ENCODE measurements at regions not wholly inside any gene's neighbourhood (a gene's known extent, or its start where the extent isn't known, plus 50 kb on each side); places are given as distances from the start of the nearest gene placed in this dataset.

GRCh38 chr4:1503583-1504471 lies 97.6 kb upstream of the NKX1-1 start:
- no peak overlapping the region for H3K4me3 ChIP-seq (ENCODE audit: low read length)
- DNase-seq (ENCODE audit: low read depth, low spot score): no peak

DNA sequence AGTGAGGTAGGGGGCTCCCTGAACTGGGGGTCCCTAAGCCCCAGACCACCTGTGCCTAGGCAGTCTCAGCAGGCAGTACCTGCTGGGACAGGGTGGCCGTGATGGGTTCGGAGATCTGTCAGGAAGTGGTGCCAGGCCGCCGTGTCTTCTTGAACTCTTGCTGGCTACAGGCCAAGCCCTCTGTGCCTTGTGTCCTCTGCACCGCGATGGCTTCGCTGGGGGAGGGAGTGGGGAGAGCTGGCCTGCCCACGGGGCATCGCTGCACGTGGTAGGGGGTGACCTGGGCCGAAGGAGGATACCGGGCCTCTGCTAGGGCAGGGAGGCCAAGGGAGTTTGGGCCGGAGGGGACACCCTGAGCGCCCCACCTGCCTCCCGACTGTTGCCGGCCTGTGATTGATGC lies 96.7 kb upstream of the NKX1-1 start:
- H3K4me3 ChIP-seq (ENCODE audit: low read length): no peak overlapping the region
- DNase-seq (ENCODE audit: low read depth, low spot score): no peak

DNA sequence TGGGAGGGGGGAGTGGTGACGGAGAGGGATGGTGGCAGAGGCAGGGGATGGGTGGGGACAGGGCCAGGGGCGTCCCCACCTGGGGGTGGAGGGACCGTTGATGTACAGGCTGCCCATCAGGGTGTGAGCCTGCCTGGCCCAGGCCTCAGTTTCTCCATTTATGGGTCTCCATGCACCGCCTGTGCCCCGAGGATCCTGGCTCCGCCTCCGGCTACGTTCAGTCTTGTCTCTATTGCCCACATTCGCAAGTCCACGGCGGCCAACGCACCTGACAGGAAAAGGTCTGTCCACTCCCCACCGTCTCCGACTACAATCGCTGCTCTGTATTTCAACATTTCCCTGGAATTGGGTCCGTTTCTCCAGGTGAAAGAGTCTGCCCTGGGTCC lies 96.3 kb upstream of the NKX1-1 start:
- H3K4me3 ChIP-seq (ENCODE audit: low read length): no peak overlapping the region
- DNase-seq (ENCODE audit: low read depth, low spot score): no peak

- no peak for DNase-seq (ENCODE audit: low read depth, low spot score)
- H3K4me3 ChIP-seq (ENCODE audit: low read length): no peak overlapping the region
Measured at GRCh38 chr4:1501754-1502500, 95.7 kb upstream of the NKX1-1 start.

- H3K4me3 ChIP-seq (ENCODE audit: low read length): no peak overlapping the region
- DNase-seq (ENCODE audit: low read depth, low spot score): no peak
Measured at GRCh38 chr4:1500966-1501753, 94.9 kb upstream of the NKX1-1 start.

GRCh38 chr4:1500231-1500965 lies 94.2 kb upstream of the NKX1-1 start:
- DNase-seq (ENCODE audit: low read depth, low spot score): no peak
- H3K4me3 ChIP-seq (ENCODE audit: low read length): no peak overlapping the region

GRCh38 chr4:1499465-1499864 lies 93.2 kb upstream of the NKX1-1 start:
- DNase-seq (ENCODE audit: low read depth, low spot score): no peak
- H3K4me3 ChIP-seq (ENCODE audit: low read length): no peak overlapping the region

DNA sequence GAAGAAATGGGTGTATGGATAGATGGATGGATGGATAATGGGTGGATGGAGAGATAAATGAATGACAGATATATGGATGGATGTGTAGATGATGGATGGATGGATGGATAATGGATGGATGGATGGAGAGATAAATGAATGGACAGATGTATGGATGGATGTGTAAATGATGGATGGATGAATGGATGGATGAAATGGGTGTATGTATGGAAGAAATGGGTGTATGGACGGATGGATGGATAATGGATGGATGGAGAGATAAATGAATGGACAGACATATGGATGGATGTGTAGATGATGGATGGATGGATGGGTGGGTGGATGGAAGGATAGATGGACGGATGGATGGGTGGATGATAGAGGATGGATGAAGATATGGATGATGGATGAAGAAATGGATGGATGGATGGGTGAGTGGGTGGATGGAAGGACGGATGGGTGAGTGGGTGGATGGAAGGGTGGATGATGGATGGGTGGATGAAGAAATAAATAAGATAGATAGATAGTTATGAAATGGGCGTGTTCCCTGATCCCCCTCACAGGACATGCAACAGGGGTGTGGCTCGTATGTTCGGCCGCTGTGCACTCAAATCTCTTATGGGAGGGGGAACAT lies 91.1 kb upstream of the NKX1-1 start:
- no peak for DNase-seq (ENCODE audit: low read depth, low spot score)

GRCh38 chr4:1496116-1496642 lies 89.9 kb upstream of the NKX1-1 start:
- no peak overlapping the region for H3K4me3 ChIP-seq (ENCODE audit: low read length)
- DNase-seq (ENCODE audit: low read depth, low spot score): no peak

More for the DNA sequence above, 91.1 kb upstream of the NKX1-1 start:
- no peak overlapping the region for H3K4me3 ChIP-seq (ENCODE audit: low read length)

- no peak overlapping the region for H3K4me3 ChIP-seq (ENCODE audit: low read length)
- no peak for DNase-seq (ENCODE audit: low read depth, low spot score)
Measured at GRCh38 chr4:1495416-1496115, 89.3 kb upstream of the NKX1-1 start.

GRCh38 chr4:1494416-1495315 lies 88.4 kb upstream of the NKX1-1 start:
- no peak for DNase-seq (ENCODE audit: low read depth, low spot score)
- no peak overlapping the region for H3K4me3 ChIP-seq (ENCODE audit: low read length)

DNA sequence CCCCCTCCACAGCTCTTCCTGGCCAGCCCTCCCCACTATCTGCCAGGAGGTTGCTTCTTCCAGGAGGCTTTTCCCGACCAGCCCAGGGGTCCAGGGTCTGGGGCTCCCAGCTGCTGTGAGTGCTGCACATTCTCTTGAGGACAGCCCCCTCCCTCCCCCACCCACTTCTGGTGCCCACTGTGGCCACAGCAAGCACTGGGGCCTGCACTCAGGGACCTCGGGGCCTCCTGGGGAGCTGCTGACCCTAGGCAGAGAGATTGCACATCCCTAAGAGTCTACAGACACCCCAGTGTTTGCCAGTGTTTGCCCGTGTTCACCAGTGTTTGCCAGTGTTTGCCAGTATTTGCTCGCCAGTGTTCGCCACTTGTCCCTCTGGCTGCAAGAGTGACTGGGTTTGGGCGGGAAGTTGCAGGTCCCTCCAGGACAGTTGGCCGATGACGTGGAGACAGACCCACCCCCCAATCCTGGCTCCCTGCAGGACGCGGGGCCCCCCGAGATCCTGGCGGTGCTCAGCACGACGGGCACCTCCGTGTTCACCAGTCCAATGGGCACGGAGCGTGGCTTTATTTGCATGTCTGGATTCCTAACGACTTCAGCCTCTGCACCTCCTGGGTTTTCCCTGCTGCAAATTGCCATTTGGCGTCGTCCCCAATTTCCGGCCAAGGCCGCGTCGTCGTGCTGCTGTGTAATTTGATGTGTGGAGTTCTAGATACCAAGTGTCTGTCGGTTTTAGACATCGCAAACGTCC lies 87.5 kb upstream of the NKX1-1 start:
- DNase-seq (ENCODE audit: low read depth, low spot score): no peak
- H3K4me3 ChIP-seq (ENCODE audit: low read length): no peak overlapping the region

- no peak for DNase-seq (ENCODE audit: low read depth, low spot score)
- H3K4me3 ChIP-seq (ENCODE audit: low read length): no peak overlapping the region
Measured at GRCh38 chr4:1492651-1493539, 86.7 kb upstream of the NKX1-1 start.

GRCh38 chr4:1492142-1492457 lies 85.9 kb upstream of the NKX1-1 start:
- H3K4me3 ChIP-seq (ENCODE audit: low read length): no peak overlapping the region
- no peak for DNase-seq (ENCODE audit: low read depth, low spot score)

DNA sequence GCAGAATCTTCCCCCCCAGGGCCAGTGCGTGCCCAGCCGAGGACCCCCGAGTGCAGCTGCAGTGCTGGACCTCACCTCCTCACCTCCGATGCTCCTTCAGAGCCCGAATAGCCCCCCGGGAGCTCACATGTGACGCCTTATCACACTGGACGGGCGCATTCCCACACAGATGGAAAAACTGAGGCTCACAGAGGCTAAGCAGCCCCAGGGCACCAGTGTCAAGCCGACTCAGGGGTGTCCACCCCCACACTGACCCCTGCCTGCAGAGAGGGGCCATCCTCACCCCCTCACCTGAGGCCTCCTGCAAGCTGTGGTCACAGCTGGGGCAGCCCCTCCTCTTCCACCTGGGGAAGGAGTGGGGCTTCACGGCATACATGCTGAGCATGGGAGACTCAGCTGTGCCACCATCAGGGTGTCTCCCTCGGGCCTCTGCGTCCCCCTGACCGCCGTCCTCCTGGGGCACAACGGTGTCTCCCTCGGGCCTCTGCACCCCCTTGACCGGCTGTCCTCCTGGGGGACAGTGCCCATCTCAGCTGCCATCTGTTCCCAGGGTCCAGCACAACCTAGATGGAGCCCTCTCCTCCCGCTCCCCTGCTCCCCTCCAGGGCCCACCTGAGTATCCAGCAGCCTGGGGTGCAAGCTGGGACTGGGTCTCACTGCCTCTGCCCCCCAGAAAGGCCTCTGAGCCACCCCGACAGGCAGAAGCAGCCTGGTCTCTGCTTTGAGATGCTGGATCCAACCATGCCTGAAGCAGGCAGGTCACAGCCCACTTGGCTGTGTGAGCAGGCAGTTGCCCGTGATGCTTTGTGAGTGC lies 85.3 kb upstream of the NKX1-1 start:
- no peak overlapping the region for H3K4me3 ChIP-seq (ENCODE audit: low read length)
- DNase-seq (ENCODE audit: low read depth, low spot score): no peak

Data from Jurkat, Clone E6-1 (cell line).